ENCODE measurements at regions not wholly inside any gene's neighbourhood (a gene's known extent, or its start where the extent isn't known, plus 50 kb on each side); places are given as distances from the start of the nearest gene placed in this dataset.
"Not testable (repeated sequence)": the region's sequence is repeated elsewhere in the genome, so short reads cannot be mapped to it uniquely, and the experiment has no call there.

DNA sequence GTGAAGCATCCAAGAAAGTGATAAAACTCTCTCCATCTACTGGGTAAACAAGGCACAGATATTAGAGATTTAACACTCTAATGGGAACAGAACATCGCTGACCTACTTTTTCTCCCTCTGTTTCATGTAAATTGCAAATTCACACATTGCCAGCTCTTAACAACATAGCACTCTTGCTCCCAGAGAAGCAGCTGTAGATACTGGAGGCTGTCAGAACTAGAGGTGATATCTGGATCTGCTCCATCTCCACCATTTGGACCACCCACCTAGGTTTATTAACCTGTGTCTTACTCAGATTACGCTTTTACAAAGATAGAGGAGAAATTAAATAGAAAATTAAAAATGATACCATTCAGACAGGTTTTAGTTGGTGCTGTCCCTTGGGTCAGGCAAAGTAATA, 289.1 kb upstream of the CRBN start:
- TF ChIP-seq PAX5 (IDR thresholded peaks at IDR 0.05; ENCODE audit: insufficient read depth, low read length, severe bottlenecking) (no peak), POLR2AphosphoS5 (IDR thresholded peaks at IDR 0.05; ENCODE audit: low read depth, low read length) (no peak), POU2F2 (IDR thresholded peaks at IDR 0.05; ENCODE audit: low read depth, low read length) (no peak), TAF1 (IDR thresholded peaks at IDR 0.05; ENCODE audit: low read depth, low read length) (no peak), POLR2A (IDR thresholded peaks at IDR 0.05; ENCODE audit: low read depth, low read length) (no peak), SPI1 (IDR thresholded peaks at IDR 0.05; ENCODE audit: low read depth, low read length) (no peak)
- no peak for FAIRE-seq
- DNase-seq (ENCODE audit: insufficient read length, low spot score) = no peak

DNA sequence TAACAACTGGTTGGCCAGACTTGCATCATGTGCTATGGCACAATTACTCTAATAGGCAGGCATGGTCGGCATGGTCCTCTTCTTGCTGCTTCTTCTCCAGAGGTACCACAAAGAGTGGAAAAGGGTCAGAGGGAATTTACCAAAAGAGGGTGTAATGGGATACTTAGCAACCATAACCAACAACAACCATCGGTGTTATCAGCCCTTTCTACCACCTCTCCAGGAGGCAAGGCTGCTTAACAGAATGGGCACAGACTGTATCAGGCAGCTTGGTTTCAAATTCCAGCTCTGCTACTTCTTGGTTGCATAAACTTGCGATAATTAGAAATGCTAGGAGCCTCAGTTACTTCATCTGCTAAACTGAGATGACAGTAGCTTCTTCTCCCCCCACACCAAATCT, 284.6 kb upstream of the CRBN start:
- no peak for FAIRE-seq
- DNase-seq (ENCODE audit: insufficient read length, low spot score) = no peak
- TF ChIP-seq SPI1 (IDR thresholded peaks at IDR 0.05; ENCODE audit: low read depth, low read length) (no peak), TAF1 (IDR thresholded peaks at IDR 0.05; ENCODE audit: low read depth, low read length) (no peak), PAX5 (IDR thresholded peaks at IDR 0.05; ENCODE audit: insufficient read depth, low read length, severe bottlenecking) (no peak), POLR2A (IDR thresholded peaks at IDR 0.05; ENCODE audit: low read depth, low read length) (no peak), POLR2AphosphoS5 (IDR thresholded peaks at IDR 0.05; ENCODE audit: low read depth, low read length) (no peak), POU2F2 (IDR thresholded peaks at IDR 0.05; ENCODE audit: low read depth, low read length) (no peak)

GRCh38 chr3:3461317-3461716, 281.8 kb upstream of the CRBN start:
- no peak for FAIRE-seq
- DNase-seq (ENCODE audit: insufficient read length, low spot score) = no peak
- no peak for TF ChIP-seq PAX5 (IDR thresholded peaks at IDR 0.05; ENCODE audit: insufficient read depth, low read length, severe bottlenecking)
- no peak for TF ChIP-seq POLR2A (IDR thresholded peaks at IDR 0.05; ENCODE audit: low read depth, low read length)
- no peak for TF ChIP-seq TAF1 (IDR thresholded peaks at IDR 0.05; ENCODE audit: low read depth, low read length)
- TF ChIP-seq POU2F2 (IDR thresholded peaks at IDR 0.05; ENCODE audit: low read depth, low read length) = no peak
- TF ChIP-seq POLR2AphosphoS5 (IDR thresholded peaks at IDR 0.05; ENCODE audit: low read depth, low read length) = no peak
- TF ChIP-seq SPI1 (IDR thresholded peaks at IDR 0.05; ENCODE audit: low read depth, low read length) = no peak

DNA sequence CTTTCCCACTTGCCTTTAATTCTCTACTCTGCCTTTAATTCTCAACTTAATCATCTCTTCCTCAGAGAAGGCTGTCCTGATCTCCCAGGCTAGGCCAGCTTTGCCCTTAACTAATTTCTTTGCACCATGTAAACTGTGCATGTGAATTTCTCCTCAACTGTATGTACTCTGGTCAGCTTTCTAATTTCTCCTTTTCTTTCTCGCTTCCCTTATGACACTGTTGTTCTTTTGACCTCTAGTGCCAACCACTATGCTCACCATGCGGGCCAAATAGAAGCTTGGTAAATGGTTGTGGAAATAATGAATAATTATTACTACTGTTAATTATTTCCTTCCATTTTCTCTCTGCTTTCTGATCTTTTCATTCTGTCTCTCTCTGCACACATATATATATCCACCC, 269.0 kb upstream of the CRBN start:
- FAIRE-seq (no peak), DNase-seq (ENCODE audit: insufficient read length, low spot score) (no peak)
- no peak for TF ChIP-seq POU2F2 (IDR thresholded peaks at IDR 0.05; ENCODE audit: low read depth, low read length)
- TF ChIP-seq TAF1 (IDR thresholded peaks at IDR 0.05; ENCODE audit: low read depth, low read length) = no peak
- no peak for TF ChIP-seq POLR2A (IDR thresholded peaks at IDR 0.05; ENCODE audit: low read depth, low read length)
- no peak for TF ChIP-seq SPI1 (IDR thresholded peaks at IDR 0.05; ENCODE audit: low read depth, low read length)

DNA sequence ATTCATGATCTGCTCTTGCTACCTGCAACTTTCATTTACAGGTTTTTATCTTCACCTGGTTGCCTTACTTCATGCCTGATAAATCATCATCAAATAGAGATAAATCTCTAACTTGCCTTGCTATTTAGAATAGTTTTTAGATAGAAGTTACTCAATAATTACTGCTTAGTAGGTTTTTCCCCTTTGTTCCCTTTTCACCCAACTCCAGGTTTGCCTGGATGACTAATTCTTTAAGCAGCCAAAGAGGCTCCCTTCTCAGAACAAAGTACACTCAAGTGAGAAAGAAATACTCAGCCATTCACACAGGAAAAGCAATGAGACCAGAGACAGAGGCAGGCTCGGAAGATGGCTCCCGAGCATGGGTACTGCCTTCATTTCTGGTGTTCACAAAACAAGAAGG, 268.1 kb upstream of the CRBN start:
- FAIRE-seq (no peak), DNase-seq (ENCODE audit: insufficient read length, low spot score) (no peak)
- TF ChIP-seq POU2F2 (IDR thresholded peaks at IDR 0.05; ENCODE audit: low read depth, low read length) = no peak
- TF ChIP-seq POLR2AphosphoS5 (IDR thresholded peaks at IDR 0.05; ENCODE audit: low read depth, low read length) = no peak
- TF ChIP-seq SPI1 (IDR thresholded peaks at IDR 0.05; ENCODE audit: low read depth, low read length) = no peak
- TF ChIP-seq PAX5 (IDR thresholded peaks at IDR 0.05; ENCODE audit: insufficient read depth, low read length, severe bottlenecking) = no peak
- no peak for TF ChIP-seq TAF1 (IDR thresholded peaks at IDR 0.05; ENCODE audit: low read depth, low read length)
- no peak for TF ChIP-seq POLR2A (IDR thresholded peaks at IDR 0.05; ENCODE audit: low read depth, low read length)

DNA sequence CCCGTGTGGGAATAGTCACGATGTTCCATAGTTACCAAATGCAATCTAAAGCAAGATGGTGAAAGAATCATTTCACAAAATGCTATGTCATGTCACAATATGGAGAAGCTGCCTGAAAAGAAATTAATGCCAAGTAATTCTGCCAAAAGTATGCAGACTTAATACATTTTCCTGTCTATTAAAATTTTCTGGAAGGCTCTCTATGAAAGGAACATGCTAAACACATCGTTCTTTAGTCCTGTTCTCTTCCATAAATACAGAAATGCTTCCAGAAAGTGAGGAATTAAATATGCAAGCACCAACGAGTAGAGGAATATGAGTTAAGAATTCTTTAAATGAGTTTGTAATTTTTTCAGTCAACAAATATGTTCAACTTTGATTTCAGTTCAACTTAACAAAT, 266.8 kb upstream of the CRBN start:
- no peak for TF ChIP-seq PAX5 (IDR thresholded peaks at IDR 0.05; ENCODE audit: insufficient read depth, low read length, severe bottlenecking)
- TF ChIP-seq POU2F2 (IDR thresholded peaks at IDR 0.05; ENCODE audit: low read depth, low read length) = no peak
- TF ChIP-seq TAF1 (IDR thresholded peaks at IDR 0.05; ENCODE audit: low read depth, low read length) = no peak
- TF ChIP-seq POLR2AphosphoS5 (IDR thresholded peaks at IDR 0.05; ENCODE audit: low read depth, low read length) = no peak
- no peak for TF ChIP-seq SPI1 (IDR thresholded peaks at IDR 0.05; ENCODE audit: low read depth, low read length)
- no peak for TF ChIP-seq POLR2A (IDR thresholded peaks at IDR 0.05; ENCODE audit: low read depth, low read length)
- DNase-seq (ENCODE audit: insufficient read length, low spot score) (no peak), FAIRE-seq (no peak)

GRCh38 chr3:3443482-3443881, 264.0 kb upstream of the CRBN start:
- DNase-seq (ENCODE audit: insufficient read length, low spot score) (no peak), FAIRE-seq (no peak)
- peak; percentile 71 for TF ChIP-seq SPI1 (IDR thresholded peaks at IDR 0.05; ENCODE audit: low read depth, low read length)
- no peak for TF ChIP-seq POLR2AphosphoS5 (IDR thresholded peaks at IDR 0.05; ENCODE audit: low read depth, low read length)

DNA sequence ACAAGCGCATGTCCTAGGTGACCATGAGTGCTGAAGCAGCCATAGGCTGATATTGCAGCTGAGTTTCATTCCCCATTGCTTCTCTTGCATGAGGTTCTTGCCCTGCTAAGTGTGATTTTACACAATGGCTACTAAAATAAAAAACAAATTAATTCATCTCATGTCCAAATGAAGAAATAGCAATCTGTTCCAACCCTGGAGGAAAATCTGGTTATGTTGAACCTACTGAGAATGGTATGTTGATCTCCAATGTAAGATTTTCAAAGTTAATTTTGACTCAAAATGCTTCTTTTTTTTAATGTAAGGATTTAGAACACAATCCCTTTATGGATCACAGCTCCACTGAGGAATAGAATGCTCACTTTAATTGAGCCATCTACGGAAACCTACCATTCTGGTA, 254.2 kb upstream of the CRBN start:
- DNase-seq (ENCODE audit: insufficient read length, low spot score) (no peak), FAIRE-seq (no peak)
- TF ChIP-seq POLR2AphosphoS5 (IDR thresholded peaks at IDR 0.05; ENCODE audit: low read depth, low read length) (no peak), TAF1 (IDR thresholded peaks at IDR 0.05; ENCODE audit: low read depth, low read length) (no peak), POU2F2 (IDR thresholded peaks at IDR 0.05; ENCODE audit: low read depth, low read length) (no peak), SPI1 (IDR thresholded peaks at IDR 0.05; ENCODE audit: low read depth, low read length) (no peak), PAX5 (IDR thresholded peaks at IDR 0.05; ENCODE audit: insufficient read depth, low read length, severe bottlenecking) (no peak), POLR2A (IDR thresholded peaks at IDR 0.05; ENCODE audit: low read depth, low read length) (no peak)

- TF ChIP-seq POU2F2 (IDR thresholded peaks at IDR 0.05; ENCODE audit: low read depth, low read length) (no peak), POLR2A (IDR thresholded peaks at IDR 0.05; ENCODE audit: low read depth, low read length) (no peak), POLR2AphosphoS5 (IDR thresholded peaks at IDR 0.05; ENCODE audit: low read depth, low read length) (no peak), SPI1 (IDR thresholded peaks at IDR 0.05; ENCODE audit: low read depth, low read length) (no peak), PAX5 (IDR thresholded peaks at IDR 0.05; ENCODE audit: insufficient read depth, low read length, severe bottlenecking) (no peak), TAF1 (IDR thresholded peaks at IDR 0.05; ENCODE audit: low read depth, low read length) (no peak)
- no peak for DNase-seq (ENCODE audit: insufficient read length, low spot score)
- no peak for FAIRE-seq
Observed at GRCh38 chr3:3429841-3430240, 250.3 kb upstream of the CRBN start.

GRCh38 chr3:3407707-3408106, 228.2 kb upstream of the CRBN start:
- DNase-seq (ENCODE audit: insufficient read length, low spot score); FAIRE-seq: not testable (repeated sequence)

DNA sequence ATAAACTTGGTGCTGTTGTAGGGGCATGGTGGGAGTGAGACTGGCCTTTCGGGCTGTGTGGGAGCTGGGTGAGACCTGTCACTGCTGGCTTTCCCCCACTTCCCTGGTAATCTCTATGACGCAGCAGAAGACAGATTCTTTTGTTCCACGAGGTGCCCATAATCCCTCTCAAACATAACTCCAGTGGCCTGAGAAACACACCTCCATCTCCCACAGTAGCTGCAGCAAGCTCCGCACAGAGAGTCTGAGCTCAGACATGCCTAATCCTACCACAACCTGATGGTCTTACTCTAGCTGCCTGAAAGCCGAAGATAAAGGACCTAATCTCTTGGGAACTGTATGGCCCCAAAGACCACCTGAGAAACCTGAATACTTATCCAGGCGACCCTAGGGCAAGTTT, 225.6 kb upstream of the CRBN start:
- TF ChIP-seq TAF1 (IDR thresholded peaks at IDR 0.05; ENCODE audit: low read depth, low read length) = no peak
- TF ChIP-seq POU2F2 (IDR thresholded peaks at IDR 0.05; ENCODE audit: low read depth, low read length) = no peak
- no peak for TF ChIP-seq SPI1 (IDR thresholded peaks at IDR 0.05; ENCODE audit: low read depth, low read length)
- no peak for TF ChIP-seq POLR2AphosphoS5 (IDR thresholded peaks at IDR 0.05; ENCODE audit: low read depth, low read length)
- no peak for TF ChIP-seq POLR2A (IDR thresholded peaks at IDR 0.05; ENCODE audit: low read depth, low read length)
- no peak for TF ChIP-seq PAX5 (IDR thresholded peaks at IDR 0.05; ENCODE audit: insufficient read depth, low read length, severe bottlenecking)
- DNase-seq (ENCODE audit: insufficient read length, low spot score) (no peak), FAIRE-seq (no peak)
